ENCODE measurements at regions not wholly inside any gene's neighbourhood (a gene's known extent, or its start where the extent isn't known, plus 50 kb on each side); places are given as distances from the start of the nearest gene placed in this dataset.

GRCh38 chr13:44199627-44200207 is 173.9 kb upstream of the SERP2 start:
- TF ChIP-seq, protein P1, sequence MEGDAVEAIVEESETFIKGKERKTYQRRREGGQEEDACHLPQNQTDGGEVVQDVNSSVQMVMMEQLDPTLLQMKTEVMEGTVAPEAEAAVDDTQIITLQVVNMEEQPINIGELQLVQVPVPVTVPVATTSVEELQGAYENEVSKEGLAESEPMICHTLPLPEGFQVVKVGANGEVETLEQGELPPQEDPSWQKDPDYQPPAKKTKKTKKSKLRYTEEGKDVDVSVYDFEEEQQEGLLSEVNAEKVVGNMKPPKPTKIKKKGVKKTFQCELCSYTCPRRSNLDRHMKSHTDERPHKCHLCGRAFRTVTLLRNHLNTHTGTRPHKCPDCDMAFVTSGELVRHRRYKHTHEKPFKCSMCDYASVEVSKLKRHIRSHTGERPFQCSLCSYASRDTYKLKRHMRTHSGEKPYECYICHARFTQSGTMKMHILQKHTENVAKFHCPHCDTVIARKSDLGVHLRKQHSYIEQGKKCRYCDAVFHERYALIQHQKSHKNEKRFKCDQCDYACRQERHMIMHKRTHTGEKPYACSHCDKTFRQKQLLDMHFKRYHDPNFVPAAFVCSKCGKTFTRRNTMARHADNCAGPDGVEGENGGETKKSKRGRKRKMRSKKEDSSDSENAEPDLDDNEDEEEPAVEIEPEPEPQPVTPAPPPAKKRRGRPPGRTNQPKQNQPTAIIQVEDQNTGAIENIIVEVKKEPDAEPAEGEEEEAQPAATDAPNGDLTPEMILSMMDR (conservative IDR thresholded peaks at IDR 0.05; ENCODE audit: low read depth in 2 of 2), result no peak
- TF ChIP-seq EZH2phosphoT487 (IDR thresholded peaks at IDR 0.05; ENCODE audit: unreplicated experiment) (no peak), POLR2AphosphoS5 (IDR thresholded peaks at IDR 0.05; ENCODE audit: low read depth) (no peak), EZH2 (IDR thresholded peaks at IDR 0.05; ENCODE audit: low read depth, unreplicated experiment) (no peak), CREB1 (CRISPR knock-in tag; IDR thresholded peaks at IDR 0.05; ENCODE audit: low read depth) (no peak), JUNB (IDR thresholded peaks at IDR 0.05; ENCODE audit: unreplicated experiment) (no peak), ZNF331 (CRISPR knock-in tag; IDR thresholded peaks at IDR 0.05; ENCODE audit: low read depth) (no peak), NANOG (IDR thresholded peaks at IDR 0.05; ENCODE audit: borderline replicate concordance) (no peak)
- TF ChIP-seq, protein P2, sequence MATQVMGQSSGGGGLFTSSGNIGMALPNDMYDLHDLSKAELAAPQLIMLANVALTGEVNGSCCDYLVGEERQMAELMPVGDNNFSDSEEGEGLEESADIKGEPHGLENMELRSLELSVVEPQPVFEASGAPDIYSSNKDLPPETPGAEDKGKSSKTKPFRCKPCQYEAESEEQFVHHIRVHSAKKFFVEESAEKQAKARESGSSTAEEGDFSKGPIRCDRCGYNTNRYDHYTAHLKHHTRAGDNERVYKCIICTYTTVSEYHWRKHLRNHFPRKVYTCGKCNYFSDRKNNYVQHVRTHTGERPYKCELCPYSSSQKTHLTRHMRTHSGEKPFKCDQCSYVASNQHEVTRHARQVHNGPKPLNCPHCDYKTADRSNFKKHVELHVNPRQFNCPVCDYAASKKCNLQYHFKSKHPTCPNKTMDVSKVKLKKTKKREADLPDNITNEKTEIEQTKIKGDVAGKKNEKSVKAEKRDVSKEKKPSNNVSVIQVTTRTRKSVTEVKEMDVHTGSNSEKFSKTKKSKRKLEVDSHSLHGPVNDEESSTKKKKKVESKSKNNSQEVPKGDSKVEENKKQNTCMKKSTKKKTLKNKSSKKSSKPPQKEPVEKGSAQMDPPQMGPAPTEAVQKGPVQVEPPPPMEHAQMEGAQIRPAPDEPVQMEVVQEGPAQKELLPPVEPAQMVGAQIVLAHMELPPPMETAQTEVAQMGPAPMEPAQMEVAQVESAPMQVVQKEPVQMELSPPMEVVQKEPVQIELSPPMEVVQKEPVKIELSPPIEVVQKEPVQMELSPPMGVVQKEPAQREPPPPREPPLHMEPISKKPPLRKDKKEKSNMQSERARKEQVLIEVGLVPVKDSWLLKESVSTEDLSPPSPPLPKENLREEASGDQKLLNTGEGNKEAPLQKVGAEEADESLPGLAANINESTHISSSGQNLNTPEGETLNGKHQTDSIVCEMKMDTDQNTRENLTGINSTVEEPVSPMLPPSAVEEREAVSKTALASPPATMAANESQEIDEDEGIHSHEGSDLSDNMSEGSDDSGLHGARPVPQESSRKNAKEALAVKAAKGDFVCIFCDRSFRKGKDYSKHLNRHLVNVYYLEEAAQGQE (IDR thresholded peaks at IDR 0.05; ENCODE audit: unreplicated experiment), result no peak
- TF ChIP-seq, protein P3, sequence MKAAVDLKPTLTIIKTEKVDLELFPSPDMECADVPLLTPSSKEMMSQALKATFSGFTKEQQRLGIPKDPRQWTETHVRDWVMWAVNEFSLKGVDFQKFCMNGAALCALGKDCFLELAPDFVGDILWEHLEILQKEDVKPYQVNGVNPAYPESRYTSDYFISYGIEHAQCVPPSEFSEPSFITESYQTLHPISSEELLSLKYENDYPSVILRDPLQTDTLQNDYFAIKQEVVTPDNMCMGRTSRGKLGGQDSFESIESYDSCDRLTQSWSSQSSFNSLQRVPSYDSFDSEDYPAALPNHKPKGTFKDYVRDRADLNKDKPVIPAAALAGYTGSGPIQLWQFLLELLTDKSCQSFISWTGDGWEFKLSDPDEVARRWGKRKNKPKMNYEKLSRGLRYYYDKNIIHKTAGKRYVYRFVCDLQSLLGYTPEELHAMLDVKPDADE (IDR thresholded peaks at IDR 0.05), result no peak
